HG02970 (cell line): ENCODE measurements at regions not wholly inside any gene's neighbourhood (a gene's known extent, or its start where the extent isn't known, plus 50 kb on each side); places are given as distances from the start of the nearest gene placed in this dataset.
"Not testable (repeated sequence)": the region's sequence is repeated elsewhere in the genome, so short reads cannot be mapped to it uniquely, and the experiment has no call there.

Source experiments
- ATAC-seq: cut with Tn5 transposase; IDR thresholded peaks from one replicate; pipeline ENCODE4 v1.9.1; 2021; ENCODE audit warnings: mild to moderate bottlenecking, moderate library complexity, moderate number of reproducible peaks; ENCODE audit not compliant: unreplicated experiment, low FRiP score

- ATAC-seq: no peak
Observed at GRCh38 chr12:78331181-78331580, 500.5 kb downstream of the NAV3 start.

DNA sequence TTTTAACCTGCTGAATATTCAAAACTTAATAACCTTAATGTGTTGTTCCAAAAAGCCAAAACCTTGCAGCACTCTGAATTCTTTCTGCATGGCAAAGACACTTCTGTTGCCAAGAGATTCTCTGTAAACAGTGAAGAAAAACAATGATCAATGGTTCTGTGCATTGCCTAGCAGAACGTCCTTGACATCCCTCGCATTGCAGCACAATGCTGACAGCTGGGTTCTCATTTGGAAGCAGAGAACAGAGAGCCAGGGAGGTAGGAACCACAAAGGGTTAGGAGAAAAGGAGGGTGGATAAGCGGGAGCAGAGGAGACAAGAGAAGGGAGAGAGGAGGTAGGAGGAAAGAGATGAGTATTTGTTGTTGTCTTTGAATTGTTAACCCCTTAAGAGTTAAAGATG is 501.1 kb downstream of the NAV3 start:
- ATAC-seq: no peak

GRCh38 chr12:78338054-78338785 is 507.5 kb downstream of the NAV3 start:
- no peak for ATAC-seq

- ATAC-seq: no peak
Observed at GRCh38 chr12:78340406-78340805, 509.7 kb downstream of the NAV3 start.

DNA sequence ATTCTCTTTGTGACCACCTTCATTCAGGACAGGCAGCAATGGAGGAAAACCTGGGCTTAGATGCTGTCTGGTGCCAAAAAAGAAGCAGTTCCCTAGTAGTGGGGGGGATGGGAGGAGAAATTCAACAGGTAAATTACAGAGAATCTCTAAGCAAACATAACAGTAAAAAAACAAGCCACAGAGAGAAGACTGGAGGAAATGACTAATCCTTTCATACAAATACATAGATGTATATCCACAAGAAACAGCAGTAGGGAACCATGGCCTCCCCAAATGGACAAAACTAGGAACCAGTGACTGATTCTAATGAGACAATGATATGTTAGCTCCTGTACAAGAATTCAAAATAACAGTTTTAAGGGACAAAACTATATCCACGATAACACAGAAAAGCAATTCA is 513.0 kb downstream of the NAV3 start:
- no peak for ATAC-seq

GRCh38 chr12:78359520-78359919 is 505.1 kb upstream of the SYT1 start:
- no peak for ATAC-seq

DNA sequence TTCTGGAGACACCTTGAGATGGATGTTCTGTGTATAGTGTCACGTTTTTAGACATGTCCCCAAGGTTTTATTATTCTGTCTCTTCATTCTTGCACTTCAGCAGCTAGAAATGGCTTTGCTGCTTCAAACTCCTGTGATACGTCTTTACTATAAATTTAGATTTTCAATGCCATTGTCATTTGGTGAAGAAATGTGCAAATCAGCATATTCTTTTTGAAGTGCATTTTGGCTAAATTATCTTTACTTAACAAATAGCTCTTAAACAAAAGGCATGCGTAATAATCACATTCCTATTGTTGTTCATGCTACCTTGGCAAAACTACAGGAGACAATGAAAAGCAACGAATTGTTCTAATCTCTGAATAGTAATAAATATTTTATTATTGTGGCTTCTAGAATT is 502.9 kb upstream of the SYT1 start:
- no peak for ATAC-seq

DNA sequence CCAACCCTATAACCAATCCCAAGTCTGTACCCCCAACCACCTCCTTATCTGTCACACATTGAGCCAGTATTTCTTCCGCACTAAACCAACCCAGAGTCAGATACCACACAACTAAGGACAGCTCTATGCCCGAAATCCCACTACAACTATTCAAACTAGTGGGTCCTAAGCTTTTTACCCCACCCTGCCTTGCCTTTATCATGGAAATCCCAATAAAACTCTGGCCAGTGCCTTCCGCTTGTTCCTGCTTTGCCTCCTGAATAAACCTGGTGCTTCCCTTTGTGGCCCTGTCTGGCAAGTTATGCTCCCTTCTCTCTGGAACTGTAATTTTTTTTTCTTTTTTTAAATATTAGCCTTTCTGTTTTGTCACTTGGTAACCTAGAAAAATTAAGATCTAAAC is 493.3 kb upstream of the SYT1 start:
- no peak for ATAC-seq

- no peak for ATAC-seq
Observed at GRCh38 chr12:78375461-78375860, 489.1 kb upstream of the SYT1 start.

DNA sequence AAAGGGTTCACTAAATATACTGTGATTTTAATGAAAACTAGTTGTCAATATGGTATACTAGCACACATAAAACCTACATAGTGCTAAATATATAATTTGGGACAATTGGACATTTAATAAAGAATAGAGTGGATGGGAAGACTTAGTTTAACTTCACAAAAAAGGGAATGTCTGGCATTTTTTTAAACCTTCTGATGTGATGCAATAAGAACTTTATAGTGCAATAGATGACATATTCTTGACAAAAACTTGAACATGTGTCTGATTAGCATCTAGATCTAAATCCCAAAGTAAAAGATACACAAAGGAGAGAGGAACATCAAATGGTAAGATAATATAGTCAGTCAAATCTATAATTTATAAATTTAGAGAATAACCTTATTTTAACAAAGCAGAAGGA is 488.3 kb upstream of the SYT1 start:
- ATAC-seq: no peak

DNA sequence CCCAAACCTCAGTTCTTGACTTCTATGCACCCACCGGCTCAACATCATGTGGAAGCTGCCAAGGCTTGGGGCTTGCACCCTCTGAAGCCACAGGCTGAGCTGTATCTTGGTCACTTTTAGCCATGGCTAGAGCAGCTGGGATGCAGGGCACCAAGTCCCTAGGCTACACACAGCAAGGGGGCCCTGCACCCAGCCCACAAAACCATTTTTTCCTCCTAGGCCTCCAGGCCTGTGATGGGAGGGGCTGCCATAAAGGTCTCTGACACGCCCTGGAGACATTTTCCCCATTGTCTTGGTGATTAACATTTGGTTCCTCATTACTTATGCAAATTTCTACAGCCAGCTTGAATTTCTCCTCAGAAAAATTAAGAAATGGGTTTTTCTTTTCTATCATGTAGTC is 485.5 kb upstream of the SYT1 start:
- not testable (repeated sequence) for ATAC-seq

DNA sequence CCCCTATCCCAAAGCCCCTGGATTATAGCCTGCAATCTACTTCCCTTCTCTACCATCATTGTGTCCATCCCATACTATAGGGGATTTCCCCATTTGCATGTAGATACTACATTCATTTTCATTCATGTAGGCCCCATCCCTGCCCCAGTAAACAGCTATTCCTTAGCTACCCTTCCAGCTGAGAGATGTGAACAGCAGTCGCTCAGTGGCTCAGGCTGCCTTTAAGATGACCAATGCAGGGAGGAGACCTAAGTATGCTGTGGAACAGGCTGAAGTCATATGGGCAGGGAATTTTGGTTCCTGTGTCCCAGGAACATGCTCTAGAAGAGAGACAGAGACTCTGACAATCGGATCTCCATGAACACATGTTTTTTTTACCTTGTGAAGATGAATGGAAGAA is 481.2 kb upstream of the SYT1 start:
- no peak for ATAC-seq

DNA sequence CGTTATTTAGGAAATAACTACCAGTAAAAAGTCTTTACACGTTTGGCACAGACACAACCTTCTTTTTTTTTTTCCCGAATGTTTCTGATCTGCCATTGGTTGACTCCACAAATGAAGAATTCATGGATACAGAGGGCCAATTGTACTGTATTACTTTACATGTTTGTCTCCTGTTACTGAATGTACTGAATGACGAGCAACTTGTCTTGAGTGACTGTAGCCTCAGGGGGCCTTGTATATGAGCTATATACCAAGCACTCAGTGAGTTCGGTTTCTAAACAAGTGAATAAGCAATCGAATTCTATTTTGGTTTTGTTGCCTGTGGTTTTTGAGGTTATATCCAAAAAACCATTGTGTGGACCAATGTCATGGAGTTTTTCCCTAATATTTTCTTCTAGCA is 480.0 kb upstream of the SYT1 start:
- ATAC-seq: no peak

DNA sequence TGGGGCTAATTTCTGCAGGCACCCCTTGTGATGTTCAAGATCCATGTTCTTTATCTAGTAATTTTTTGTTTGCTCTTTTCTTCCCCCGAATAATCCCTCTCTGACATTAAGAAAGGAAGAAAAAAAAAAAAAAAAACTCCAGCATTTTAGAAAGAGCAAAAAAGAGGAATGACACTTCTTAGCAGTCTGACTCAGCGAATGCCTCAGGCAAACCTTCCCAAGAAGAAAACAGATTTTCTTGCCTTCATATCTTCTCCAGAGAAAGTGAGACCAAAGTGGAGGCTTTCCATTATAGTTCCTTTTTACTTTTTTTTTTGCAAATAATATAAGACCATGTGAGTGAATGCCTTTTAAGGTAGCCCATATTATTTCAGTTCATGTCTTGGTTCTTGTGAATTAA is 479.0 kb upstream of the SYT1 start:
- no peak for ATAC-seq

GRCh38 chr12:78386871-78387270 is 477.7 kb upstream of the SYT1 start:
- no peak for ATAC-seq

DNA sequence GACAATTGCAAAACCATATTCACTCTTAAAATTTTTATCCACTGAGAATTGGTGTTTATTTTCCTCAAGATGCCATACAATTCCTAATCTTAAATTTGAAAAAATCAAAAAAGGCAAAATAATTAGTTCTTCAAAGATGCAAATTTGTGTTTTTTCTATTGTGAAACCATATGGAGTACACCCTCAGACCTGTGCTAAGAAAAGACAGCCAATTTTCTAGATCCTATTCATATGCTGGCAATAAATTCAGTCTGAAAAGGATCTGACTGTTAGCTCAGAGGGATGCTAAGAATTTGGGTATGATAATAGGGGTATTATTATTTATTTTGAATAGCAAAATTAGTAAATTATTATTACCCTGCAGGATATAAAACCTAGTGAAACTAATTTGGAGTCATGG is 476.9 kb upstream of the SYT1 start:
- no peak for ATAC-seq

- no peak for ATAC-seq
Observed at GRCh38 chr12:78388461-78388860, 476.1 kb upstream of the SYT1 start.

DNA sequence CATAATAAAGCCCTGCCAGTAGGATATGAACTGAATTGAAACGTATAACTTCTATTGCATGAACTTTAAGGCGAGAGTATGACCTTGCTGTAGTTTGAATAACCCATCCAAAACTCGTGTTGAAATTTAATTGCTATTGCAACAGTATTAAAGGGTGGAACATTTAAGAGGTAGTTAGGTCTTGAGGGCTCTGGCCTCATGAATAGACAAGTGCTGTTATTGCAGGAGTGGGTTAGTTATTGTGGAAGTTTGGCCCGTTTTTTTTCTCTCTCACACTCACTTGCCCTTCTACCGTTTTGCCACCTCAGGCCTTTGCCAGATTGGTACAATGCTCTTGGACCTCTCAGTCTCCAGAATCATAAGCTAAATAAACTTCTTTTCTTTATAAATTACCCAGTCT is 473.7 kb upstream of the SYT1 start:
- ATAC-seq: no peak

GRCh38 chr12:78392918-78393317 is 471.7 kb upstream of the SYT1 start:
- ATAC-seq: no peak

- ATAC-seq: no peak
Observed at GRCh38 chr12:78395961-78396360, 468.6 kb upstream of the SYT1 start.

DNA sequence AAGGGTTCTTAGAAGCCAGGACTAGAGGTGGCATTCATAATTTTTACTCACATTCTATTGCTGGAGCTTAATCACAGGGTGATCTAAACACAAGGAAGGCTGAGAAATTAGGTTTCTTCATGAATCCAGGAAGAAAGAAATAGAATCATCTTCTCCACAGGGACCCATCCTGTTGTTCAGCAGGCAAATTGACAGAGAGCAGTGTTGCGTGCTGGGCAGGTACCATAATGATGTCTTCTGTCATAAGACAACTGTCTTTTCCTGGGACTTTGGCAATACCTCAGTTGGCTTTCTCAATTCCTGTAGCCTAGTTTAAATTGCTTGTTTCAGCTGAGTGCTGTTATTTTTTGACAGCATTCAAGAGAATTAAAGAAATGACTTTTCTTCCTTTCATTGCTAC is 468.0 kb upstream of the SYT1 start:
- ATAC-seq: no peak

GRCh38 chr12:78398750-78399149 is 465.8 kb upstream of the SYT1 start:
- no peak for ATAC-seq
